Activated T-cell treated with anti-CD3 and anti-CD28 coated beads, Interleukin-2, amount 50 U/mL, for 72 hours (primary cell): ENCODE measurements at regions not wholly inside any gene's neighbourhood (a gene's known extent, or its start where the extent isn't known, plus 50 kb on each side); places are given as distances from the start of the nearest gene placed in this dataset.

ENCODE experiments used
- ATAC-seq, 2 donors: fragments of 150-1000 bp; cut with Tn5 transposase; replicated peaks in 1 of 2; 2 replicates each; pipeline ENCODE4 v1.10.0; 2021; ENCODE audit warnings: moderate library complexity in 2 of 2, mild to moderate bottlenecking in 1 of 2
- DNase-seq, 2 donors: peaks; one replicate each; pipeline ENCODE4 v3.0.0; 2021 to 2022; ENCODE audit warnings: mixed read lengths in 1 of 2
- H3K27ac Mint-ChIP-seq: one replicate; pipeline ENCODE4 v1.8.0; 2022; ENCODE audit warnings: mild to moderate bottlenecking, moderate library complexity, mixed read lengths
- H3K27me3 Mint-ChIP-seq: one replicate; pipeline ENCODE4 v1.8.0; 2022; ENCODE audit warnings: low read depth, mixed read lengths
- H3K36me3 Mint-ChIP-seq, 2 donors: one replicate each; pipeline ENCODE4 v1.8.0; 2022; ENCODE audit warnings: mixed read lengths in 2 of 2, mild to moderate bottlenecking in 1 of 2; ENCODE audit not compliant: insufficient read depth in 2 of 2
- H3K4me1 Mint-ChIP-seq: one replicate; pipeline ENCODE4 v1.8.0; 2022; ENCODE audit warnings: low read depth, mixed read lengths
- H3K4me3 Mint-ChIP-seq, 2 donors: one replicate each; pipeline ENCODE4 v1.8.0; 2022; ENCODE audit warnings: mild to moderate bottlenecking in 2 of 2, mixed read lengths in 2 of 2, moderate library complexity in 2 of 2
- H3K9me3 Mint-ChIP-seq, 2 donors: one replicate each; pipeline ENCODE4 v1.8.0; 2022; ENCODE audit warnings: mixed read lengths in 2 of 2

GRCh38 chr18:75127143-75128021 is 81.6 kb downstream of the PTGR3 start:
- H3K27ac Mint-ChIP-seq, result no peak overlapping the region
- peaks cover 5% of the 10 kb centered on the region for H3K4me1 Mint-ChIP-seq
- peaks cover 0 to 2% of the 10 kb centered on the region in 2 donors for H3K9me3 Mint-ChIP-seq
- H3K27me3 Mint-ChIP-seq, result no peaks in the 10 kb centered on the region
- no peak for ATAC-seq
- no peak for DNase-seq
- no peaks in the 10 kb centered on the region for H3K36me3 Mint-ChIP-seq
- H3K4me3 Mint-ChIP-seq, result no peak overlapping the region

DNA sequence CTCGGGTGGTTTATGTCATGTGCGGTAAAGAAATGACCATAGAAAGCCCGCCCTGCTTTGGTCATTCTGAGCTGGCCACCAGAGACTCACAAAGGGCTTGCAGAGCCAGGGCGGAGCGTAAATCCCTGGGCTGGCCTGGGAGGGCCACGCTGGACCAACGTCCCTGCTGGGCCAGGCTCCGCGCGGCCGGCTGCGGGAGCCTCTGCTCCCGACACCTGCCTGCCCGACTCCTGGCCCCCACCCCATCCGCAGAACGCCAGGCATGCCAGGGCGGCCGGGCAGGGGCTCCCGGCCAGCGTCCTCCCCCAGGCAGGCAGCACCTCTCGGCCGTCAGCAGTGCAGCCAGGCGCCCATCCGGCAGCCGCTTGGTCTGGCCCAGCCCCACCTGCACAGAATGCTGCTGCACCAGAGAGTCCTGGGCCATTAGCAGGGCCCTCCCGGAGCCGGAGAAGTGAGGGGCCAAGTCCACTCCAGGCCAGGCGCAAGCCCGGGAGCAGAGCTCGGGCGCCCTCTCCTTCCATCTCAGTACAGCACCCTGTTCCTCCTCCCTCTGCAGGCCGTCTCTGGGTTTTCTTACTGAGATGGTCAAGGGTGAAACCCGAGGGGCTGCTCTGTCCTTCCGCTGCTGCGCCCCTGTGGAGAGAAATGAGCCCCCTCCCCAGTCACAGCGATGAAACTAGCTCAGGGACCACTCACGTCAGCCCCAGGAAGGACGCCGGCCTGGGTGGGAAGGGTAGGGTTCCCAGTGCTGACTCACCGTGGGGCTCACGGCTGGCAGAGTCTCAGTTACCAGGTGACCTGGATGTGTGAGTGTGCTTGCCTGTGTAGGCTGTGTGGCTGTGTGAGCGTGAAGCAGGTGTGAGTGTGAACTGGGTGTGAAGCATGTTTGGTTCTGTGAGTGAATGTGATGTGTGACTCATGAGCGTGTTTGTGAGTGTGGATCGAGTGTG is 83.3 kb downstream of the PTGR3 start:
- DNase-seq (no peak), ATAC-seq (no peak)
- Mint-ChIP-seq H3K4me1 (peaks cover 5% of the 10 kb centered on the region), H3K4me3 (no peak overlapping the region), H3K9me3 (peaks cover 0 to 2% of the 10 kb centered on the region in 2 donors), H3K27me3 (no peaks in the 10 kb centered on the region), H3K27ac (no peak overlapping the region), H3K36me3 (no peaks in the 10 kb centered on the region)

GRCh38 chr18:75124991-75125381 is 84.0 kb downstream of the PTGR3 start:
- ATAC-seq, result no peak
- H3K4me3 Mint-ChIP-seq, result no peak overlapping the region
- H3K27me3 Mint-ChIP-seq, result no peaks in the 10 kb centered on the region
- H3K4me1 Mint-ChIP-seq, result peaks cover 5% of the 10 kb centered on the region
- no peak overlapping the region for H3K27ac Mint-ChIP-seq
- peaks cover 0 to 1% of the 10 kb centered on the region in 2 donors for H3K9me3 Mint-ChIP-seq
- DNase-seq, result no peak
- no peaks in the 10 kb centered on the region for H3K36me3 Mint-ChIP-seq

- DNase-seq (no peak), ATAC-seq (no peak)
- H3K4me1 Mint-ChIP-seq, result peaks cover 5% of the 10 kb centered on the region
- no peak overlapping the region for H3K27ac Mint-ChIP-seq
- no peaks in the 10 kb centered on the region for H3K9me3 Mint-ChIP-seq
- H3K36me3 Mint-ChIP-seq, result no peaks in the 10 kb centered on the region
- no peak overlapping the region for H3K4me3 Mint-ChIP-seq
- H3K27me3 Mint-ChIP-seq, result no peaks in the 10 kb centered on the region
Measured at GRCh38 chr18:75124551-75124950, 84.4 kb downstream of the PTGR3 start.

- Mint-ChIP-seq H3K4me1 (peaks cover 5% of the 10 kb centered on the region), H3K27me3 (no peaks in the 10 kb centered on the region), H3K9me3 (no peaks in the 10 kb centered on the region), H3K4me3 (no peak overlapping the region), H3K36me3 (no peaks in the 10 kb centered on the region), H3K27ac (no peak overlapping the region)
- no peak for ATAC-seq
- no peak for DNase-seq
Measured at GRCh38 chr18:75123113-75123512, 85.8 kb downstream of the PTGR3 start.

DNA sequence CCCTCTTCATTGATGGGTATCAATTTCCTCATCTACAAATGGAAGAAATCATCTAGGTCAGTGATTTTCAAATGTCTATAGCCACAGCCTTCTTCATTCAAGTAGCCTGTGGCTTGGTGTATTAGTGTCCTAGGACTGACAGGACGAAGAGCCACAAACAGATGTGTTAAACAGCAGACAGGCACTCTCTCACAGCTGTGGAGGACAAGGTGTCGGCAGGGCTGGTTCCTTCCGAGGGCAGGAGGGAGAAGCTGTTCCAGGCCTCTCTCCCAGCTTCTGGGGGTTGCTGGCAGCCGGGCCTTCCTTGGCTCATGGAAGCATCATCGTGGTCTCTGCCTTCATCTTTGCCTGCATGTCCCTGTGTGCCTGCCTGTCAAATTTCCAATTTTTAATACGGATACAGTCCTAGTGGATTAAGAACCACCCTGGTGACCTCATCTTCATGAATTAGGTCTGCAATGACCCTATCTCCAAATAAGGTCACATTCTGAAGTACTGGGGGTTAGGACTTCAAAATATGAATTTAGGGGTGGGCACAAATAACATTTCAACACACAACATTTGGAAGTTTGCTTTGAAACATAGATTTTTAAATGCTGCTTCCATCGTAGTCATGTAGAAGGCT is 86.5 kb downstream of the PTGR3 start:
- Mint-ChIP-seq H3K4me1 (peaks cover 5% of the 10 kb centered on the region), H3K4me3 (no peak overlapping the region), H3K27me3 (no peaks in the 10 kb centered on the region), H3K36me3 (no peaks in the 10 kb centered on the region), H3K9me3 (no peaks in the 10 kb centered on the region), H3K27ac (no peak overlapping the region)
- DNase-seq, result no peak
- no peak for ATAC-seq

DNA sequence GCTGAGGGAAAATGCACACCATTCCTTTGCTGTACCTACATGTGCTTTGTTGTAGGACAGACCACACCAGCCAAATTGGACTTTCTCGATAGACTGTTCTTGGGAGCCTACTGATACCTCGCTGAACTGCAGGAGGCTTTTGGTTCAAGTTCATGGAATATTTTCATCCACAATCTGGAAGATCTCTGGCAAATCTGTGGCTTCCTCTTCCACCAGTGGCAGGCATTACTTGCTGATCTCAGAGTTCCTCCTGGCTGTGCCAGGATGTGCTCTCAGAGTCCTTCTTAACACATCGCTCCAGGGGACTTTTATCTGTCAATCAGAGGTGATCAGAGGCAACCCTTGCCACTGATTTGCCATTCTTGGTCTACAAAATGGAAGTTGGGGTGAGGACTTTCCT is 87.7 kb downstream of the PTGR3 start:
- H3K4me3 Mint-ChIP-seq, result no peak overlapping the region
- H3K27ac Mint-ChIP-seq, result no peak overlapping the region
- no peaks in the 10 kb centered on the region for H3K27me3 Mint-ChIP-seq
- no peaks in the 10 kb centered on the region for H3K36me3 Mint-ChIP-seq
- ATAC-seq (no peak), DNase-seq (no peak)
- H3K4me1 Mint-ChIP-seq, result peaks cover 4% of the 10 kb centered on the region
- H3K9me3 Mint-ChIP-seq, result no peaks in the 10 kb centered on the region

GRCh38 chr18:75120521-75120920 is 88.4 kb downstream of the PTGR3 start:
- Mint-ChIP-seq H3K27me3 (no peaks in the 10 kb centered on the region), H3K4me1 (no peaks in the 10 kb centered on the region), H3K4me3 (no peak overlapping the region), H3K36me3 (no peaks in the 10 kb centered on the region), H3K27ac (no peak overlapping the region), H3K9me3 (no peaks in the 10 kb centered on the region)
- DNase-seq (no peak), ATAC-seq (peak in 1 of 2 donors; percentile 9)

- no peak overlapping the region for H3K27ac Mint-ChIP-seq
- no peaks in the 10 kb centered on the region for H3K9me3 Mint-ChIP-seq
- H3K36me3 Mint-ChIP-seq, result no peaks in the 10 kb centered on the region
- no peaks in the 10 kb centered on the region for H3K4me1 Mint-ChIP-seq
- no peak overlapping the region for H3K4me3 Mint-ChIP-seq
- no peak for ATAC-seq
- DNase-seq, result no peak
- H3K27me3 Mint-ChIP-seq, result no peaks in the 10 kb centered on the region
Measured at GRCh38 chr18:75116809-75117208, 92.1 kb downstream of the PTGR3 start.

GRCh38 chr18:75116165-75116564 is 92.8 kb downstream of the PTGR3 start:
- Mint-ChIP-seq H3K27ac (no peak overlapping the region), H3K4me3 (no peak overlapping the region), H3K27me3 (no peaks in the 10 kb centered on the region), H3K4me1 (no peaks in the 10 kb centered on the region), H3K9me3 (no peaks in the 10 kb centered on the region), H3K36me3 (no peaks in the 10 kb centered on the region)
- no peak for ATAC-seq
- DNase-seq, result no peak

- H3K4me1 Mint-ChIP-seq, result no peaks in the 10 kb centered on the region
- H3K27ac Mint-ChIP-seq, result no peak overlapping the region
- no peaks in the 10 kb centered on the region for H3K27me3 Mint-ChIP-seq
- H3K36me3 Mint-ChIP-seq, result no peaks in the 10 kb centered on the region
- ATAC-seq (no peak), DNase-seq (no peak)
- H3K4me3 Mint-ChIP-seq, result no peak overlapping the region
- H3K9me3 Mint-ChIP-seq, result no peaks in the 10 kb centered on the region
Measured at GRCh38 chr18:75115514-75115913, 93.4 kb downstream of the PTGR3 start.
